ENCODE measurements at regions not wholly inside any gene's neighbourhood (a gene's known extent, or its start where the extent isn't known, plus 50 kb on each side); places are given as distances from the start of the nearest gene placed in this dataset.

- TF ChIP-seq CTCF (IDR thresholded peaks at IDR 0.05; ENCODE audit: low read length) (no peak), EZH2 (IDR thresholded peaks at IDR 0.05; ENCODE audit: borderline replicate concordance, low read length) (no peak)
Observed at GRCh38 chr6:12595161-12595811, 121.3 kb upstream of the PHACTR1 start.
